T-helper 9 cell (primary cell): ENCODE measurements at regions not wholly inside any gene's neighbourhood (a gene's known extent, or its start where the extent isn't known, plus 50 kb on each side); places are given as distances from the start of the nearest gene placed in this dataset.

ENCODE experiments used
- DNase-seq: peaks from one replicate; pipeline ENCODE4 v3.0.0-alpha.2; 2020

DNA sequence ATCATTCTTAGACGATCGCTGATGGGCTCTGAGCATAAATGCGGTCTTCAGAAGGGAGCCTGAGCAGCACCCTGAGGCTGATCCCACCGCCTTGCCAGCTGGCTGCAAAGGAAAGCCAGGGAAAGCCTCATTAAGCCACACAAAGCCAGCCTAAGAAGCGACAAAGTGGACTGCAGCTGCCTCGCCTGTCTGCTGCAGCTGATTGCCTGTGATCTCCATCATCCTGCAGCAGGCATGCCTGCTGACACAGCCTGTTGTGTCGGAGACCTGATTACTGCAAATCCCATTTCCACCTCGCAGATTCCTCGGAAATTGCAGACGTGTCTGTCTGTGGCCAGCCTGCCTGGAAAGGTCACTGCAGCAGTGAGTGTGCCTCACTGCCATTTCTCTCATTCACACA lies 1087.0 kb upstream of the AUTS2 start:
- no peak for DNase-seq

DNA sequence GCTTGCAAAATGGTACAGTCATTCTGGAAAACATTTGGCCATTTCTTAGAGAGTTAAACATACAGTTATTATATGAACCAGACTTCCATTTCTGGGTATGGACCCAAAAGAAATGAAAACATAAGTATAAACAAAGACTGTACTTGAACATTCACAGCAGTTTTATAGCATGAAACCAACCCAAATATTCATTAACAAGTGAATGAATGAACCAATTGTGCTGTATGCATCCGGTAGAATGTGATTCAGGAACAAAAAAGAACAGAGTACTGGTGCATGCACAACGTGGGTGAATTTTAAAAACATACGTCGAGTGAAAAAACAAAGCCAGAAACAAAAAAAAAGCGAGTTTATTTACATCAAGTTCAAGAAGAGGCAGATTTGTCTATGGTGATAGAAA lies 1085.8 kb upstream of the AUTS2 start:
- DNase-seq = no peak

DNA sequence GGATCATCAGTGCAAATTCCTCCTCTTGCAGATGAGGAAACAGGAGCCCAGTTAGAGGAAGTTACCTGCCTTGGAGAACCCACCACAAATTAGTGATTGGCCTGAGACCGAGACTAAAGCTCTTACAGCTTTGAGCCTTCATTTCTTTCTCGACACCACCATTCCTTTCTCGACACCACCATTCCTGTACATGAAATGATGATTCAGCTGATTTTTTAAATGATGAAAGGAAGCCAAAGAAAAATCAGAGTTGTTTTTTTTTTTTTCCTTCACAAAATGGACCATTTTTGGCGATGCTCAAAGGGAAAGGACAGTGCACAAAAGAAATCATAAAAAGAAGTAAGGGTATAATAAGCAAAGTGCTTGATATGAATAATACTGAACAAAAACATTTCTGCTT lies 1080.2 kb upstream of the AUTS2 start:
- no peak for DNase-seq

GRCh38 chr7:68524126-68524525 lies 1074.1 kb upstream of the AUTS2 start:
- DNase-seq = no peak

GRCh38 chr7:68529221-68529620 lies 1069.1 kb upstream of the AUTS2 start:
- DNase-seq = no peak

GRCh38 chr7:68535266-68535665 lies 1063.0 kb upstream of the AUTS2 start:
- DNase-seq = no peak

GRCh38 chr7:68537051-68537773 lies 1061.1 kb upstream of the AUTS2 start:
- no peak for DNase-seq

DNA sequence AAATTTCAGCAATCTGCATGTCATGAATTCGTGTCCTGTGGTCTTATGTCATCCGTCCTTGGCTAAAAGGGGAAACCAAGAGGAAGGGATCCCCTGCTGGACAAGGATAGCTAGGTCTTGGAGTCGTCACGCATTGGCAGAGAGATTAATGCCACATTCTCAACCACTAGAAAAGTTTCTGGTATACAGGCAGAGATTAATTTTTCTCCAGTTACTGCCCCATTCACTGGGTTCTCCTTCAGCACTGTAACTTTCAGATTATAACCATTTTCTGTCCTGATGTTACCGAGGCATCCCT lies 1060.6 kb upstream of the AUTS2 start:
- DNase-seq = no peak

GRCh38 chr7:68542831-68543230 lies 1055.4 kb upstream of the AUTS2 start:
- DNase-seq = no peak

DNA sequence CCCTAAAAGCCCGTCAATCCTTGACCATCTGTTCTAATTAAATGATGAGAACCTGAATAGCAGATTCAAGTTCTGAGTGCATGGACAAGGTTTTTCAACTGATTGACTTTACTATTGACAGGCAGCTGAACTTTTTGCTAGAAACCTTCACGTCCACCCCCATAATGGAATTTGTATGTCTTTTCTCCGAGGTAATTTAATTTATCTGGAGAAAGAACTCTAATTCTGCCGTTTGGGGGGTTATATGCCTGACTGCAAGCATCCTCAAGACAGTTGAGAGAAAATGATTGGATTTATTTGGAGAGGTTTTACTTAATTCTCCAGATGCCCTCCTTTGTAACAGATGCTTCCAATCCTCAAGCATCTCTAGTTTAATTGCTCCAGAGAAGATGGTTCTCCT lies 1053.4 kb upstream of the AUTS2 start:
- DNase-seq = no peak

- no peak for DNase-seq
These were observed 1051.1 kb upstream of the AUTS2 start for GRCh38 chr7:68547181-68547580.

GRCh38 chr7:68547799-68548198 lies 1050.5 kb upstream of the AUTS2 start:
- DNase-seq = no peak

DNA sequence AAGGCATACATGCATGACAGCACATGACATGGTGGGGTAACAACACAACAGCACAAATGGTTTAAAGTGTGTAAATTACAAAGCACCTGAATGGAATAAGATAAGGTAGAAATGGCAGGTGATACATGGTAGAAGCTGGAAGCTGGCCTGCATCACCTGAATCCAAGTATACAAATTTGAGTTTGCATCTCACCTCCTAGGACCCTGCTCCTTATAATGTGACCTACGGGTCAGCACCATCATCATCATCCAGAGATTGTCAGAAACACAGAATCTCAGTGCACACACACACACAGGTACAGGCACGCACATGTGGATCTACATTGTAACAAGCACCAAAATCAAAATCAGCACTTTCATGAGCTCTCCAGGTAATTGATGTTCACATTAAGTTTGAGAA lies 1048.2 kb upstream of the AUTS2 start:
- no peak for DNase-seq

DNA sequence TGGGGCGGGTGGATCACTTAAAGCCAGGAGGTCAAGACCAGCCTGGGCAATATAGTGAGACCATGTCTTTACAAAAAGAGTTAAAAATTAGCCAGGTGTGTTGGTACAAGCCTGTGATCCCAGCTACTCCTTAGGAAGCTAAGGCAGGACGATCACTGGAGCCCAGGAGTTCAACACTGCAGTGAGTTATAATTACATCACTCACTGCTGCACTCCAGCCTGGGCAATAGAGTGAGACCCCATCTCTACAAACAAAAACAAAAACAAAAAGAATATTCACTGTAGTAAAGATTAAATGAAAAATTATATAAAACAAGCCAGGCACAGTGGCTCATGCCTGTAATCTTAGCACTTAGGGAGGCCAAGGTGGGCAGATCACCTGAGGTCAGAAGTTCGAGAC lies 1047.6 kb upstream of the AUTS2 start:
- no peak for DNase-seq

GRCh38 chr7:68556537-68556936 lies 1041.7 kb upstream of the AUTS2 start:
- DNase-seq = no peak

DNA sequence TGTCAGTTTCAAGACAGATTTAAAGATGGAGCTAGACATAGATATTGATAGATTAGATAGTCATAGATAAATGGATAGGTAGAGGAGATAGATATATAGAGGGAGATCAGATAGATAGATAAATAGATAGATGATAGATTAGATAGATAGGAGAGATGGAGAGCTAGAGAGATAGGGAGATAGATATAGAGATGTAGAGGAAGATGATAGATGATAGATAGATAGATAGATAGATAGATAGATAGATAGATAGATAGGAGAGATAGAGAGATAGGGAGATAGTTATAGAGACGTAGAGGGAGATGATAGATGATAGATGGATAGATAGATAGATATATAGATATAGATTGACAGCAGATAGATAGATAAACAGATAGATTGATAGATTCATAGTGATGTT lies 1038.8 kb upstream of the AUTS2 start:
- no peak for DNase-seq

GRCh38 chr7:68562323-68562899 lies 1035.9 kb upstream of the AUTS2 start:
- no peak for DNase-seq

DNA sequence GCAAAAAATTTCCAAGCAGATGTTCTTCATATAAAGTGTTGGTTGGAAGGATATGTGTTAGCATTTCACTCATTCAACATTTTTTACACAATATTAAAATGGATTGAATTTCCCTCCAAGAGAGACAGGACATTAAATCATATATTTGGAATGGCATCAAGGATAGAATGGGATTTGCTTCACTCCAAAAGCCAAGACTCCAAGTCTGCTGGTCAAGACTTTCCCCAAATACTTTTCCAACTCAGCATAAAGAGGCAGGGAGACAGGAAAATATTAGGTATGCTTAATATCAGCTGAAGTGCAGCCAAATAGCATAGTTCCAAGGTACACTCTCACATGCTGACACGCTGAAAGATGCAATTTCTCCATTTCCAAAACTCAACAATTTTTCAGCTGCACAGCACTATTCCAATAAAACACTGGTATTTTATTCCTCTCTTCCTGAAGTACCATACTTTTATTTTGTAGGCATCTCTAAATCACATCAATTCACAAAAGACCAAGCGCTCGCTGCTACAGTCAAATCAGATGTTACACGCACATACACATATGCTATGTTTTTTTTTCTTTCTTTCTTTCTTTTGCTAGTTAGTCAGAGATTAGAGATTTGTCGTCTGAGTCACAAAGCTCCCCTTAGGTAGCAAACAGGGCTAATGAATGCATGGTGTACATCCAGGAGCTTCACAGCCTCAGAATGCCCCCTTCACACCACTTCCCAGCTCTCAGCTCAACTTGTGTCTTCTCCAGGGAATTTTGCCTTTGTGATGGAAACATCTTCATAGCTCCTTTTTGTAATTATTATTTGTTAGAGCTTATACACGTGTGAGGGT lies 1033.8 kb upstream of the AUTS2 start:
- no peak for DNase-seq

- DNase-seq = no peak
These were observed 1027.0 kb upstream of the AUTS2 start for GRCh38 chr7:68571286-68571685.

- no peak for DNase-seq
These were observed 1024.8 kb upstream of the AUTS2 start for GRCh38 chr7:68573271-68574005.

GRCh38 chr7:68576366-68576765 lies 1021.9 kb upstream of the AUTS2 start:
- no peak for DNase-seq

- DNase-seq = no peak
These were observed 1016.9 kb upstream of the AUTS2 start for GRCh38 chr7:68581417-68581816.

DNA sequence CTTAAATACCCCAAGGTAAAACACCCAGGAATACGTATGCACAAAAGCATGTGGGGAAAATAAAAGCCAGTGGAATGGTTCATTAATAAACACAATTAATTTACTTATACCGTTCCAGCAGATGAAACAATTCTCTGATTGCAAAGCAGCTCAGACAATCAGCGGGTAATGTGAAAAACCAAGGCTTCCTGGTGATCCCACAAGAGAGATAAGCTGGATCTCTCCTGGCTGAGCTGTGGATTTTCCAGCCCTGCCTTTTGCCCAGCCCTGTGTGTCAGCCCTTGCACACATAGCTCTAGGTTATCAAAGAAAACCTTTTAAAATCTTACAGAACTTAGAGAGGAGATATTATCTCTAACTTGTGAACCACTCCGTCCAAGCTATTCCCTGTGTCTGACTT lies 1010.7 kb upstream of the AUTS2 start:
- no peak for DNase-seq

- no peak for DNase-seq
These were observed 996.4 kb upstream of the AUTS2 start for GRCh38 chr7:68601826-68602225.
